ENCODE measurements at regions not wholly inside any gene's neighbourhood (a gene's known extent, or its start where the extent isn't known, plus 50 kb on each side); places are given as distances from the start of the nearest gene placed in this dataset.

DNA sequence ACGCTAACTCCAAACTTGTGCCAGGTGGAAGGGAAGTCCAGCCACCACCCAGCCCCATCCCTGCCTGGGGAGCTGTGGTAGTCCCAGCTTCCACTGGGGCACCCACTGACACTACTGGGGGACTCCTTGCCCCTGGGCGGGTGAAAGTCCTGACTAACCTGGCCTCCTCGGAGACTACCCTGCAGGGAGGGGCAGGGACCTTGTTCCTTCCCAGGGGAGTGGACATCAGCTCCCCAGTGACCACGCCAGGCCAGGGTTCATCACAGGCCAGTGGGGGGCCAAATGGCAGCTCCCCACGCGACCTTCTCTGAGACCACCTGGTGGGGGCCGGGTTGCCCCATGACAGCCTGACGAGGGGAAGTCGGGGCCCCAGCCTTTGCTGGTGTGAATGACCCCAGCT, 420.0 kb upstream of the SALL3 start:
- no peak for DNase-seq

DNA sequence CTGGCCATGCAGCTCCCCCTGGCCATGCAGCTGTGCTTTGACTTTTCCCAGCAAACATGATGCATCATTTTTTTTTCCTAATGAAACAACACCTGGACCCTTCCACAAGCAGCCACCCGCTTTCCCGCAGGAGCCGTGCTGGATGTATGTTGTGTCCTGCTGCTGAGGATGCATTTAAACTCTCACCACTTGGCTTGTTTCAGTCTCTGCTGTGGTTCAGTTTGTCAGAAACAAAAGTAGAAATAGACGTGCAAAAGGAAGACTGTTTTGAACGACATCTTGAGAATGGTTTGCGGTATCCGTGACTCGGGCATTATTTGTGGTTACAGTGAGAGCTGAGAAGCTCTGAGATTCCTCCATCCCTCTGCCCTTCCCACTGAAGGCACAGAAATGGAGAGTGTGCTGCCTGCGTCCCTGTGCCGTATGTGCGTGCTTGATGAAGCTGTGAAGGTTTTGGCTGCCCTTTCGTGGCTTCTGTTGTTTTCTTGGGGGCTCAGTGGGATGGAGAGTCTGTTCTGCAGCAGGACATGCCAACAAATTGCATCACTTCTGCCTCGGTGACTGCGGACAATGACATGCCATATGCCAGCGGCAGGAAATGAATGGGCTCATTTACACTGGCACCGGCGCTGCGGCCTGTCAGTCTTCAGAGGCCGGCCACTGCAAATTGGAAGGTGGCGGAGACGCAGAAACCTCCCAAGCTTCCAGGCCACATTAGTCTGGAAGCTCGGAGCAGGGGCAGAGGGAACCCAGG, 417.7 kb upstream of the SALL3 start:
- no peak for DNase-seq

DNA sequence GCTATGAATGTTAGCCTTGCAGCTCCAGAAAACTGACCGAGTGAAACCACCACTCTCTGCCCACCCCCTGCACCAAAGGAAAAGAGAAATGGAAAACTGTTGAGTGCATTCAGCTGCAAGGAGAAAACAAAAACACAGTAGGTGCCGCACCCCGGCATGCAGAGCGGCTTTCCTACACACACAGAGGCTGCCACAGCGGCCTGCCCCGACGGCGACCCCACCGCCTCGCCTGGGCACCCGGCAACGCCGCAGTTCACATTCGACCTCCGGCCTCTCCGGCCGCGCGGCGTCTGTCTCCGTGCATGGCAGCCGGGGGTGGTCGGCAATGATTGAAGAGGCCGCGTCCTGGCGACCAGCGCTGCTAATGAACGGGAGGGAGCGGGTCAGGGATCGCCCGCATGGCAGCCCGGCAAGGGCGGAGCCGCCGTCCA, 417.1 kb upstream of the SALL3 start:
- no peak for DNase-seq

DNA sequence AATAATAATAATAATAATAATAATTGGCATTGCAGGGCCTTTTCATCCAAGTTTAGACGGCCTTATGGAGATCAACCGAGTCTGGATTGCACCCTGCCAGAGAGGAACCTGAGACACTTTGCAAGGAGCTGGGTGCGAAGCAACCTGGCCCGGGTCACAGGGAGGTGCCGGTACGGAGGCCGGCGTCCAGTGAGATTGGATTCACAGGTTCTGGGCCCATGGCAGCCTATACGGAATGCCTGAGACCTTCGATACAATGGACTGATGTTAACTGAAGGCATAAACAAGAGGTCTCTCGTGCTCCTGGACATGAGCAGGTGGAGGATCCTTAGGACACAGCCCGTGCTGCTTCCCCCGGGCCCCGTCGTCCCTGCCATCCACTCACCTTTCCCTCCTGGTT, 416.5 kb upstream of the SALL3 start:
- DNase-seq: no peak

DNA sequence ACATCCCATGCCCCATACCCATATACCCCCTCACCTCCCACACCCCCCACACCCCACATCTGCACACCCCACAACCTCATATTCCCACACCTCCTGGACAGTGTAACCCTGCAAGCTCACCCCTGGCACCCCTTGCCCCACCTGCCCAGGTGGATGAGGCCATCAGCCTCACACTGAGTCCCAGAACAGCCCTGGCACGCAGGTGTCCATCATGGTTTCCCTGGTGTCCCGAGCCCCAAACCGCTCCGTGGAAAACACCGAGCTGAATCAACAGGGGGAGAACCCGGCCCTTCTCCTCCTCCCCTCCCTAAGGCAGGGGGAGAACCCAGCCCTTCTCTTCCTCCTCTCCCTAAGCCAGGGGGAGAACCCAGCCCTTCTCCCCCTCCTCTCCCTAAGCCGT, 415.6 kb upstream of the SALL3 start:
- DNase-seq: no peak

DNA sequence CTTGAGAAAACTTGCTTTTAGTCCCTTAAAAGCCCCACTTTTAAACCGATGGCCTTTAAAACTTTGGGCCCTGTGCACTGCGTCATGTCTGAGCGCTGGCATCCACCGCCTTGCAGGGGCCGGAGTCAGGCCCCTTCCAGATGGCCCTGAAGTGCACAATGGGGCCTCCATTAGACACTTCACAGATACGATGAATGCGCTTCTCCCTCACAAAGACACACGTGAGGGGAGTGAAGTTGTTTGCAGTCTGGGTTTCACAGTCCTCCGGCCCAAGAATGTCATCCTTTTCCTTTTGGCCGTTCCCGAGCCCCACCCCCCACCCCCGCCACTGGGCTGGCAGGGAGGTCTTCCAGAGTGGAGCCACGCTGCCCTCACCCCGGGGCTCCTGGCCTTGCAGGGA, 415.1 kb upstream of the SALL3 start:
- DNase-seq: no peak

DNA sequence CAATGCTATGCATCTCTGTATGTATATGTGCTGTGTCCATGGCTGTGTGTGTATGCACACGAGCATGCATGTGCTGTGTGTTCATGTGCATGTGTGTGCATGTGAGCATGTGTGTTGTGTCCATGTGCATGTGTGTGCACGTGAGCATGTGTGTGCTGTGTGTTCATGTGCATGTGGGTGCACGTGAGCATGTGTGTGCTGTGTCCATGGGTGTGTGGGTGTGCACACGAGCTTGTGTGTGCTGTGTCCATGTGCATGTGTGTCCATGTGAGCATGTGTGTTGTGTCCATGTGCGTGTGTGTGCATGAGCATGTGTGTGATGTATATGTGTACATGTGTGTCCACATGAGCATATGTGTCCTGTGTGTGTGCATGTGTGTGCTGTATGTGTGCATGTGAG, 414.4 kb upstream of the SALL3 start:
- DNase-seq: no peak

DNA sequence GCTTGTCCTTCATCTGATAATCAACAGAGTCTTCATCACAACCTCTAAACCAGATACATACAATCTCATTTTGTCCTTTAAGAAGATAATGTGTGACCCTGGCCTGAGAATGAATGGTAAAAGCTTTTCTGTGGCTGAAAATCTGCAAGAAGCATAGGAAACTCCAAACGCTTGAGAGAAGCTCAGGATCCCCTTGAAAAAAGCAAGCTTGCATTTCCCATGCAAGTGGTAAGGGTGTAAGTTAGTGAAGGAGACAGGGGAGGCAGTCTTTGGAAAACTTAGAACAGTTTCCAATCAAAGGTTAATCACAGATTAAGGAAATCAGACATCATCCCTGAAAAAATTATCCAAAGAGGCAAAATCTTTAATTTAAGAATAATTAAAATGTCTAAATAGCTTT, 413.6 kb upstream of the SALL3 start:
- no peak for DNase-seq

DNA sequence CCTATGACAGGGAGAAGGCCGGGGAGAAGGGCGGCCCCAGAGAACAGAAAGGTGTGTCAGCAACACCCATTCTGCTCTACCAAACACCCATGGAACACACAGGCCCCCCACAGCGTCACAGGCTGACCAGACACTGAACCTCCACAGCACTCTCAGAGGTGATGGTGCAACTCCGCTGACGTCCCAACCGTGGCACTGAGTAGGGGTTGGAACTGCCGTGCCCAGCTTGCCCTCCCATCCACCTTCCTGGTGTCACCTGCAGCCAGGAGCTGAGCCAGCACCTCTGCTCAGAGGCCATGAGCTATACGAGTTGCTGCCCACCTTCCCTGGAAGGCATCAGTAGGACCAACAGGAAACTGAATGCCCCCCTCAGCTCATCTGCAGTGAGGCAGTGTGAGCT, 412.9 kb upstream of the SALL3 start:
- no peak for DNase-seq

DNA sequence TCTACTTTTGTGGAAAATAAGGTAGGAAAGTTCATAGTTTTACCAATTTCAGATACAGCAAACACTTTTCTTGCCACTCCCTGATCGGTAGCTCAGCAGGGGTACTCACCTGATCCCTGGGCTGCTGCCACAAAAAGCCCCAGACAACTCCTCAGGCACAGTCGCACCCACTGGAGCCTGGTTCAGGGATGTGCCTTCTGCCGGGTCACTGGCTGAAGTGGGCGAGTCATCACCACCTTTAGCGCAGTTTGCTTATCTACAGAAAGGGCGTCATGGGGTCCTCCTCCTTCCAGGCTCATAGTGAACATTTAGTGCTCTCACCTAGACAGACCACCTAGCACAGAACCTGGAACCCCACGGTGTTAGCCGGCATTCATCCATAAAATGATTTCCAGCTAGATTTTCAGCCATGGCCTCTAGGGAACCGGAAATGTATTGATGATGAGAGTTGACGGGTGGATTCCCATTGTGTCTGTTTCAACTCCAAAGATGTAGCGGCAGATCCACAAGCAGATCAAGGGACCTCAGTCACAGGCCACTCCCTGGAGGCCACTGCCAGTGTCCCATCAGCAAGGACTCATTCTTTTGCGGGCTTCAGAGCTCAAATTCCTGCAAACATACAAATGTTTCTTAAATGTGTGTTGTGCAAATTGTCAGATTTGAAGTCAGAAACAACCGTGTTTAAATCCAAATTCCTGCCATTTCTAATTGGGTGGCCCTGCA, 408.4 kb upstream of the SALL3 start:
- DNase-seq: no peak

DNA sequence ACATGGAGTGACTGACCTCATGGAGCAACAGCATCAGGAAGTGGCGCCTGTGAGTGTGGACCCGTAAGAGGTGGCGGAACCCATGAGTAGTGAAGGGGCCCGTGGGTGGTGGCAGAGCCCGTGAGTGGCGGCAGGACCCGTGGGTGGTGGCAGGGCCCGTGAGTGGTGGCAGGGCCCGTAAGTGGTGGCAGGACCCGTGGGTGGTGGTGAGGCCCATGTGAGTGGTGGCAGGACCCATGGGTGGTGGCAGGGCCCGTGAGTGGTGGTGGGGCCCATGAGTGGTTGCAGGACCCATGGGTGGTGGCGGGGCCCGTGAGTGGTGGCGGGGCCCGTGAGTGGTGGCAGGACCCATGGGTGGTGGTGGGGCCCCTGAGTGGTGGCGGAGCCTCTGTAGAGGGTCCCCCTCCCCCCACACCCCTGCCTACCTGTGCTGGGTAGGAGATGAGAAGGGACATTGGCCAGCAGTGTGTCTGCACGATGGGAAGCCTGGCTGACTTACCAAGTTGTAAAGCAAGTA, 407.7 kb upstream of the SALL3 start:
- DNase-seq: no peak

DNA sequence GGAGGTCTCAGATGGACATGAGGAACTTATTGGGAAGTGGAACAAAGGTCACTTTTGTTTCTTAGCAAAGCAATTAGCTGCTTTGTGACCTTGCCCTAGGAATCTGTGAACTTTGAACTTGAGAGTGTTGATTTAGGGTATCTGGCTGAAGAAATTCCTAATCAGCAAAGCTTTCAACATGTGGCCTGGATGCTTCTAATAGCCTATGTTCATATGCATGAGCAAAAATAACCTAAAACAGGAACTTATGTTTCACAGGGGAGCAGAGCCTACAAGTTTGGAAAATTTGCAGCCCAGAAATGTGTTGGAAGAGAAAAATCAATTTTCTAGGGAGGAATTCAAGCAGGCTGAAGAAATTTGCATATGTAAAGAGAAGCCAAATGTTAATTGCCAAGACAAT, 405.8 kb upstream of the SALL3 start:
- no peak for DNase-seq

DNA sequence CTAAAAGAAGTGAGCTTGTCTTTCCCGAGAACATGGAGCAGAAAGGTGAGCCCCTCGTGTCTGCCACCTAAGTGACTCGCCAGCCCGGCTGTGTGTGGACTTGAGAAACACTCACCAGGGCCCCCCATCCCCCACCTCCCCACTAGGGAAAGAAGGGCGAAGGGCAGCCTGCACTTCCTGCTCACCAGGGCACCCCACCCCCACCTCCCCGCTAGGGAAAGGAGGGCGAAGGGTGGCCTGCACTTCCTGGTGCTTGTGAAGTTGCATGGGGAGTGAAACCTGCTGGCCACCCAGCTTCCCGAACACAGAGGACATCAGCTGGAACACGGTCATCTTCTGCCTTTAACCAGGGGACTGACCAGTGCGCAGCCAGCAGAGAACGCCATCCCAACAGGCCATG, 402.7 kb upstream of the SALL3 start:
- no peak for DNase-seq

DNA sequence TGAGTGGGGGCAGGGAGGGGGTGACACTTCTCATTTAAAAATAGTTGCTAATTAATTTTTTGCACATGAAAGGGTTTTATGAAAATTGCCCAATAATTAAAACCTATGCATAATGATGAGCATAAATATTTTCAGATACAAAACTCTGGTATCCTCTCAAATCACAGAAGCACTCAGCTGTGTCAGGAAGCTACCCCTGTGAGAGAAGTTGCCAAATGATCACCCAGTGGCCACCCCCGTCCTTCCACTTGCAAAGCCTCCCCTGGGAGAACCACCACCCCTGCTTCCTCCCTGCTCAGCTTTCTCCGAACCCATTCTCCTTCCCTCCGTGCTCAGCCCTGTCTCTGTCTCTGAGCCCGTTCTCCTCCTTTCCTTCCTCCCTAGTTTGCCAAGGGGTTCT, 400.2 kb upstream of the SALL3 start:
- DNase-seq: no peak

DNA sequence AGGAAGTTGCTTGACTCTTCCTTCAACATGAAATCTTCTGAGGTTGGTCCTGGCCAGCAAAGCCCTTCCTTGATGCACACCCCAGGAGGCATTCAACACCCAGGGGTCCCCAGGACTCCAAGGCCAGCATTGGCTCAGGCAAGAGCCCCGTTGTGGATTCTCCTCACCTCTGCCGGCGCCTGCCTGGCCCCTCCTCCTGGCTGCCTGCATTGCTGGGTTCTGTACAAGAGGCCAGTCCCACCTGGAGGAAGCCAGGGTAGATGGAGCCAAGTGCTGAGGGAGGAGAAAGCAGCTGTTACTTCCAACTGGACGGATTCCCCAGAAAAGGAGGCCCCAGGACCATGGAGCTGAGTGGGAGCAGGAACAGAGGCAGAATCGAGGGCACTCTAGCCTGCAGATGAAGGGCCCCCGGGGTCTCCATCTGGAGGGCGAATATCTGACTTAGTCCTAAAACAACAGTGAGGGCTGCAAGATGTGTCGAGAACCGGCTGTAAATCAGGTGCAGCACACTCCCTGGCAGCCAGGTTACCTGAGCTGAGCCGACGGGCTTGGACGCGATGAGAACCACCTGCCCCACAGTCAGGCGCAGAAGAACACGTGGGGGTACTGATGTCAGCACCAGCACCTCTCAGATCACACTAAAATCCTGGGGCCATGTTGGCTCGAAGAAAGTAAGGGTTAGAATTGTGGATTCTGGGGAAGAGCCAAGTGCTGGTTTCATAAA, 399.6 kb upstream of the SALL3 start:
- no peak for DNase-seq

DNA sequence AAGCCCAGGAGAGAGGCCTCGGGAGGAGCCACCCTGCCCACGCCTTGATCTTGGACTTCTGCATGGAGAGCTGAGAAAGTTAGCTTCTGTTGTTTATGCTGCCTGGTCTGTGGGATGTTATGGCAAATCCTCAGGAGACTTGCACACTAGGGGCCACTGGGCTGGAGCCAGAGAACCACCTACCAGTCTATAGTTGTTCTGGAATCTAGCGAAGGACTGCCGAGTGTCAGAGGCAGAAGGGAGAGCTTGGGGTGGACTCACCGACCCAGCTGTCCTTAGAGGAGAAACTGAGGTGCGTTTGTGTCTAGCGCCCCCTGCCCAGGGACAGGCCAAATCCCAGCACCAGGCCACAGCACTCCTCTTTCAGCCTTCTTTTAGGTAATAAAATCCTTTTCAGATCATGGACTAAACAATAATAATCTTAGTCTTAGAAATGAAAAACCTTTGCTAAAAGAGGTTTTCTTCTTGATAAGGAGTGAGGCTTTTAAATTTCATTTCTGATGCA, 398.7 kb upstream of the SALL3 start:
- DNase-seq: no peak

DNA sequence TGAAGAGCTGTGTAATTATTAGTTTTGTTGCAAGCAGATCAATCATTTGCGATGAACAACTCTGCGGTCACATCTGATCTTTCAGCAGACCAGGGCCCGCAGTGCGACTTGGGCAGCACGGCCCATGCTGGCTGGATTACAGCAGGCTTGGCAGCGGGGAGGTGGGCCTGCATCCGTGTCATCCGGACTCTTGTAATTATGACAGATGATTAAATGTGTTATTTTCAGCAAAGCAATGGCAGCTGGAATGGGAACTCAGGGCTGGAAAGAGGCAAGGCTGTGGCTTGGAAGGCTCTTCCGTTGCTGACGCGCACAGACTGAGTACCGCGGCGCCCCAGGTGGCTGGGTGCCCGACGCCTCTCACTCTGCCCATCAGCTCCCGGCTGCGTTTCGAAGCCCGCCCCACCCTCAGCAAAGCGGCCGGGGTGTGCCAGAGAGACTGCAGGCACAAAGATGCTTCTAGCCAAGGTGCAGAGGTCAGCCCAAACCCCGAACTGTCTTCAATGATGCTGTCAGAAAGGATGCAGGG, 397.4 kb upstream of the SALL3 start:
- no peak for DNase-seq

DNA sequence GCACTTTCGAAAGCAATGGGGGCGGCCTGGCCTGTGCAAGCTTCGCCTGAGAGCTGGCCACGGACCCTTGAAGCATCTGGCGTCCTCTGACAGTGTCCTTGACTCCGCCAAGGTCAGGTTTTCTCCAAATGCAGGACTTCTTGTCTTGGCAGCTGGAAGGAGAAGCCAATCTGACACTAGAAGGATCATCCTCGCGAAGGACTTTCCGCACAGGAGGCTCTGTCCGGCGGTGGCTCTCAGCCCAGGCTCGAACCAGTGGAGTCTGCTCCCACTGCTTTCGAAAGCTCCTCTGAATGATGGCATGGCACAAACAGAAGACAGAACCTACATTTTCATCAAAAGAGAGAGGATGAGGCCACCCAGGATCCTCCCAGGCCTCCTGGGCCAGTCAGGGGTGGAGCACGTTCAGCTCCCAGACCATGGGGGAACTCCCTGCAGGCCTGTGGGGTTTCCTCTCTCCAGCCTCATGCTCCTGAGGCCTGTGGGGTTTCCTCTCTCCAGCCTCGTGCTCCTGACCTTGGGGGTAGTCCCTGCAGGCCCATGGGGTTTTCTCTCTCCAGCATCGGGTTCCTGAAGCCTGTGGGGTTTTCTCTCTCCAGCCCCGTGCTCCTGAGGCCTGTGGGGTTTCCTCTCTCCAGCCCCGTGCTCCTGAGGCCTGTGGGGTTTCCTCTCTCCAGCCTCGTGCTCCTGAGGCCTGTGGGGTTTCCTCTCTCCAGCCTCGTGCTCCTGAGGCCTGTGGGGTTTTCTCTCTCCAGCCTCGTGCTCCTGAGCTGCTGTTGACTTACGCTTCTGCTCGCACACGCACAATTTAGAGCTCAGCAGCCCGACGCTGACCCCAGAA, 396.5 kb upstream of the SALL3 start:
- no peak for DNase-seq

DNA sequence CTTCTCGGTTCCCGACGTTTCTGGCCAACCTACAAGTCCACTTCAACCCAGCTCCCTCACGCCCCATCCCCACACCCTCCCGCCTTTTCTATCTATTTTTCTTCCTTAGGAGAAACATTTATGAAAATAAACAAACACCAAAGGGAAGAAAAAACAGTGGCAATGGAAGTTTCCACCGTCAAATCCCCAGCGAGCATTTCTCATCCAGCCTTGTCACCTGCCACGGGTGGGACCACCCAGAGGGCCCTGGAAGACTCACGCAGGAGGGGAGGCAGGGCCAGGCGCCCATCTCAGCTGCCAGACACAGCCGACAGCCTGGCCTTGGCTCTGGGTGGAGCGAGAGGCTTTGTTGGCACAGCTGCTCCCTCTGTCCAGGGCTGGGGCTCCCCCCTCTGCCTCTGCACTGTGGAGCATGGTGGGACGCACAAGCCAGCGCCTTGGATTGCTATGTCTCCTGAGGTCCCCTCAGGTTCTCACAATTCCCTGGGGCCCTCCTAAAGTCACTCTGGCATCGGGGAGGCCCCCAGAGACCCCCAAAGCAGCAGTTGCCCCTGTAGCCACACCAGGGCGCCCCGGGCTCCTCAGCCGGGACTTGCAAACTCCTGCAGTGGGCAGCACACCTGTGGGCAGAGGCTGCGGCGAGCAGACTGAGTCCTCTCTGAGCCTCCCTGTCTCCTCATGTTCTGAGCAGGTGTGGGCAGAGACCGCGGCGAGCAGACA, 395.7 kb upstream of the SALL3 start:
- DNase-seq: no peak

DNA sequence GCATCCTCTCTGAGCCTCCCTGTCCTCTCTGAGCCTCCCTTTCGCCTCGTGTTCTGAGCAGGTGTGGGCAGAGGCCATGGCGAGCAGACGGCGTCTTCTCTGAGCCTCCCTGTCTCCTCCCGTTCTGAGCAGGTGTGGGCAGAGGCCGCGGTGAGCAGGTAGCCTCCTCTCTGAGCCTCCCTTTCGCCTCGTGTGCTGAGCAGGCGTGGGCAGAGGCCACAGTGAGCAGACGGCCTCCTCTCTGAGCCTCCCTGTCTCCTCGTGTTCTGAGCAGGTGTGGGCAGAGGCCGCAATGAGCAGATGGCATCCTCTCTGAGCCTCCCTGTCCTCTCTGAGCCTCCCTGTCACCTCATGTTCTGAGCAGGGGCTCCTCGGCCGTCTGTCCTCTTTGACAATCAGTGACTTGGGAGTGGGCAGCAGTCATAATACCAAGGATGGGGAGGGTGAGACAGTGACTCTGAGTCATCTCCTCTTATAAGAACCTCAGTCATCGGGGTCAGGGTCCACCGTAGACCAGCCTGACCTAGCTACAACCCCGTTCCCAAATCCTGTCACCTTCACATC, 395.1 kb upstream of the SALL3 start:
- DNase-seq: no peak

DNA sequence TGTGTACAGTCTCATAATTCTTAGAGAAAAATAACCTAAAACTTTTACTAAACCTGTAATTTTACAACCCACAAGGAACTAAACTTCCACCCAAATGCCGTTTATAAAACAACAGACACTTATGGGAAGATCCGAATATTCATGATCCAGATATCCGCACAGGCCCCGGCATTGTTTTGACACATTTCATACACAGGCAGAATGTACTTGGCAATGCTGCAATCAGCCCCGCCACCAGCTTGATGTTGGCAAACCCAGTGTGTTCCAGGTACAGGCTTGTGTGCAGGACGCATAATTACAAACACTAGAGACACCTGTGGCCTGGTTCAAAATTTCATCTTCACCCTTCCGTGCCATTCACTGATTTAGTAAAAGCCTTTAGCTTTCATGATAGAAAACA, 393.0 kb upstream of the SALL3 start:
- no peak for DNase-seq

All from stimulated activated CD4-positive, alpha-beta T cell treated with anti-CD3 and anti-CD28 coated beads, Interleukin-4, amount 100 ng/mL, for 1 hour (primary cell).